ENCODE measurements at regions not wholly inside any gene's neighbourhood (a gene's known extent, or its start where the extent isn't known, plus 50 kb on each side); places are given as distances from the start of the nearest gene placed in this dataset.

- peak; percentile 21 for DNase-seq (ENCODE audit: low read depth)
- TF ChIP-seq CTCF (IDR thresholded peaks at IDR 0.05; ENCODE audit: insufficient read depth, low read depth, low read length, missing control alignments) = no peak
- H3K4me3 ChIP-seq (ENCODE audit: low read length) = no peak overlapping the region
These were observed 141.3 kb upstream of the ZNF366 start for GRCh38 chr5:72648480-72648879.

- DNase-seq (ENCODE audit: low read depth) = no peak
These were observed 140.6 kb upstream of the ZNF366 start for GRCh38 chr5:72647806-72648205.

DNA sequence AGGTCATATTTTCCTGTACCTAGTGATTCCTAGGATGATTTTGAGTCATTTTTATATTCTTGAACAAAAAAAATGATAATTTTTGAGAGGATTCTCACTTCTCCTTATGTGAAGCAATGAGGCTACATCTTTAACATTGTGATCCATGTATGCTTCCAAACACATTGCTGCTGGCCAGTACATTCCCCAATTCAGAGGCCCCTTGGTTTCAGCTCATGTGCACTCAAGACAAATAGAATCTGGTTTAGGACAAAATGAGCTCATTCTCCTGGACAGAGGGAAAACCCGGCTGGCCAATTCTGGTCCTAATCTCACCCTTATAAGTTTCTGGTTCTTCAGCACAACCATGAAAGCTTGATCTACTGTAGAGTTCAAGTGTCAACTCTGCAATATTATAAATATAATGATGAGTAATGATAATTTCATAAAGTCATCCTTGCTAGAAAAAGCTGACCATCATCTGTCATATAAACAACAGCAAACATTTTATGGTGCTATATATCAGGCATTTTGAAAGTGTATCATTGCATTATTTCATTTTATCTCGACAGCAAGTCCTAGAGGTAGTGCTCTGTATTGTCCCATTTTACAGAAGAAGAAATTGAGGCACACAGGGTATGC, 139.1 kb upstream of the ZNF366 start:
- H3K4me3 ChIP-seq (ENCODE audit: low read length) = no peak overlapping the region
- no peak for TF ChIP-seq CTCF (IDR thresholded peaks at IDR 0.05; ENCODE audit: insufficient read depth, low read depth, low read length, missing control alignments)
- no peak for DNase-seq (ENCODE audit: low read depth)

More at GRCh38 chr5:72647806-72648205, 140.6 kb upstream of the ZNF366 start:
- H3K4me3 ChIP-seq (ENCODE audit: low read length) = no peak overlapping the region
- no peak for TF ChIP-seq CTCF (IDR thresholded peaks at IDR 0.05; ENCODE audit: insufficient read depth, low read depth, low read length, missing control alignments)

DNA sequence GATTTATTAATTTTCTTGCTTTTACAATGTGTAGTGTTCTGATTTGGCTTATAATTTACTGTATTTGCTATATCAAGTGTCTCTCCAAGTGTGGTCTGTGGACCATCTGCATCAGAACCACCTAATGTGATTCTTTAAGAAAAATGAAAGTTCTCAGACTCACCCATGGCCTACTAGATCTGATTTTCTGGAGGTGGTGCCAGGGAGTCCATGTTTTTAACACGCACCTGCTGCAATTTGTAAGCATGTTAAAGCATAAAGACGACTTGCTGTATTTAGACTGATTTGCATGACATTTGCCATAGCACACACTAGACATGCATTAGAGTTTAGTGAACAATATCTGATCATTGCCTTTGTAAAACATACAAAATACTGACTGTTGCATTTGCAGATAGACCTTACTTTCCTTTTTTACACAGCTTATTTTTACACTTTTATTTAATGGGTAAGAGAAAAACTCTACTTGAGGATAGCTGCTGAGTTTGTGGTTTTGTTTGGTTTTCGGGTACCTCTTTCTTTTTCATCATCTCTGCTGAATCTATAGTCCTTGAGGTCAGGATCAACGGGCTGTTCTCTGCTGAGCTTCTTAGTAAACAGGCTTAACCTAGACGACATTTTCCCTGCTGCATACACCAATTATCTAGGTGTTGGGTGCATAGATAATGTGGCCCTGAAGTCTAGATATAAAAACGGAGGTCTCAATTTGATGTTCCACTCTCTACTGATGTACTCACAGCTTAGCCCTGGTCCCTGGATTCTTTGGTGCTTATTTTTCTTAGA, 138.0 kb upstream of the ZNF366 start:
- TF ChIP-seq CTCF (IDR thresholded peaks at IDR 0.05; ENCODE audit: insufficient read depth, low read depth, low read length, missing control alignments) = no peak
- no peak for DNase-seq (ENCODE audit: low read depth)
- no peak overlapping the region for H3K4me3 ChIP-seq (ENCODE audit: low read length)

- DNase-seq (ENCODE audit: low read depth) = no peak
- no peak overlapping the region for H3K4me3 ChIP-seq (ENCODE audit: low read length)
- no peak for TF ChIP-seq CTCF (IDR thresholded peaks at IDR 0.05; ENCODE audit: insufficient read depth, low read depth, low read length, missing control alignments)
These were observed 137.1 kb upstream of the ZNF366 start for GRCh38 chr5:72644296-72644695.

GRCh38 chr5:72641164-72641563, 134.0 kb upstream of the ZNF366 start:
- DNase-seq (ENCODE audit: low read depth) = no peak
- no peak for TF ChIP-seq CTCF (IDR thresholded peaks at IDR 0.05; ENCODE audit: insufficient read depth, low read depth, low read length, missing control alignments)
- no peak overlapping the region for H3K4me3 ChIP-seq (ENCODE audit: low read length)
